ENCODE measurements at regions not wholly inside any gene's neighbourhood (a gene's known extent, or its start where the extent isn't known, plus 50 kb on each side); places are given as distances from the start of the nearest gene placed in this dataset.
A peak's percentile ranks its signal among the peaks of the same experiment; 100 is the strongest.

DNA sequence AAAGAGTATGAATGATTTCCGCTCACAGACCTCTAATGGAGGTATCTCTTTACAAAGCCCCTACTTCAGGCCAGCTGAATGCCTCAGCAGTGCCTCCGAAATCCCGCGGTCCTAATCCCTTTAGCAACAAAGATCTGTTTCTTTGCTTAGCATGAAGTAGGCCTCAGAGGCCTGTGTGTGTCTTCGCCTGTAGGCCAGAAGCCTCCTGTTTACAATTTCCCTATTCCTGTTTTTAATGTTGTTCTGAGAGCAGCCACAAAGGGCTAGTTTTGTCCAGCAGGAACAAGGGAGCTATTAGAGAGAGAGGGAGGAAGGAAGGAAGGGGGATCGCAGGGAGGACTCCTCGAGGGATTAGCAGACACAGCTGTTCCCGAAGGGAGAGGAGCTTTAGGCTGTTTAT, 166.4 kb upstream of the SPRY4 start:
- Histone ChIP-seq H3K4me1 (ENCODE audit: control insufficient read depth in 1 of 2, insufficient read depth in 2 of 2, low read length in 2 of 2) (peaks cover 0 to 10% of the 10 kb centered on the region in 2 donors), H3K9me3 (ENCODE audit: control insufficient read depth in 1 of 2, low read length in 2 of 2) (no peaks in the 10 kb centered on the region), H3K4me3 (ENCODE audit: low read depth in 1 of 2, low read length in 2 of 2) (no peak overlapping the region), H3K36me3 (ENCODE audit: control insufficient read depth in 1 of 2, insufficient read depth in 2 of 2, low read length in 2 of 2) (no peaks in the 10 kb centered on the region), H3K27me3 (ENCODE audit: low read depth, low read length) (no peaks in the 10 kb centered on the region), H3K27ac (ENCODE audit: low read length) (peak overlapping the region; percentile 56)

DNA sequence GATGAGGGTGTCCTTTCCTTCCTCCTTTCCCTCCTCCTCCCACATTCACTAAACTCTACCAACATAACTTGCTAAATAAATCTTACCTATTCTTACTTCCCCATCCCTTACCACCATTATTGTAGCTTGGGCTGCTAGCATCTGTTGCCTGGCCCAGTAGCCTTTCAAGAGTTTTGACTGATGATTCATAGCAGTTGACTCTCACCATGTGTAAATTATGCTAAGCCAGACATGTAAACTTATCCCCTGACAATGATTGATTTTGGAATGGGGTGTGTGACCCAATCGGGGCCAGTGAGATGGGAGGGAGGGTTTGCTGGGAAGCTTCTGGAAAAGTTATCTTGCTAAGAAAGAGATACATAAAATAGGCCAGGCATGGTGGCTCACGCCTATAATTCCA, 161.8 kb upstream of the SPRY4 start:
- Histone ChIP-seq H3K4me3 (ENCODE audit: low read depth in 1 of 2, low read length in 2 of 2) (no peak overlapping the region), H3K27me3 (ENCODE audit: low read depth, low read length) (no peaks in the 10 kb centered on the region), H3K27ac (ENCODE audit: low read length) (no peak overlapping the region), H3K4me1 (ENCODE audit: control insufficient read depth in 1 of 2, insufficient read depth in 2 of 2, low read length in 2 of 2) (no peaks in the 10 kb centered on the region), H3K36me3 (ENCODE audit: control insufficient read depth in 1 of 2, insufficient read depth in 2 of 2, low read length in 2 of 2) (no peaks in the 10 kb centered on the region), H3K9me3 (ENCODE audit: control insufficient read depth in 1 of 2, low read length in 2 of 2) (peaks cover 4 to 9% of the 10 kb centered on the region in 2 donors)

GRCh38 chr5:142486020-142486419, 161.2 kb upstream of the SPRY4 start:
- Histone ChIP-seq H3K27me3 (ENCODE audit: low read depth, low read length) (no peaks in the 10 kb centered on the region), H3K4me3 (ENCODE audit: low read depth in 1 of 2, low read length in 2 of 2) (no peak overlapping the region), H3K27ac (ENCODE audit: low read length) (no peak overlapping the region), H3K9me3 (ENCODE audit: control insufficient read depth in 1 of 2, low read length in 2 of 2) (peaks cover 4 to 9% of the 10 kb centered on the region in 2 donors), H3K4me1 (ENCODE audit: control insufficient read depth in 1 of 2, insufficient read depth in 2 of 2, low read length in 2 of 2) (no peaks in the 10 kb centered on the region), H3K36me3 (ENCODE audit: control insufficient read depth in 1 of 2, insufficient read depth in 2 of 2, low read length in 2 of 2) (no peaks in the 10 kb centered on the region)

DNA sequence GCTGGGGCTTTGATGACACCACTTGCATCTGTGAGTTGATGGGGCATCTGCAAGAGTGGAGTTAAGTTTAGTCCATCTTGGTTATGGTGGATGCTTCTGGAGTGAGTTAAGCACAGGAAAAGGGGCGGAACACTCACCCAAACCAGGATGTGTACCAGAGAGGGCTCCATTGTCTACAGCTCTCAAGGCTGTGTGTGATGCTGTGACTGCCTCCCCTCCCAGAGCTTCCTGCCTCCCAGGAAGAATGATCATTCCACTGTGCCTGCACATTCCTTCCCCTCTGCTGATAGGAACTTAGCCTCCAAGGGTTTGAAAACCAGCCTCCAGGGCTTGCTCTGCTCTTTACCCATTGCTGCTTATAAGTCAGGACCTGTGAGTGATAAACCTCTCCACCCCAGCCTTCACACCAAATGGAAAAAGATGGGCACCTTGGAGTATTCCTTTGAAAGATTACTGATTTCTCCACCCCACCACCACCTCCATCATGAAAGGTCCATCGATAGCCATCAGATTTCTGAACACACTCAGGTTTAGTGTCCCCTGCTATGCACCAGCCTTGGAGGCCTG, 160.1 kb upstream of the SPRY4 start:
- H3K27ac ChIP-seq (ENCODE audit: low read length) = no peak overlapping the region
- H3K27me3 ChIP-seq (ENCODE audit: low read depth, low read length) = no peaks in the 10 kb centered on the region
- H3K36me3 ChIP-seq (ENCODE audit: control insufficient read depth in 1 of 2, insufficient read depth in 2 of 2, low read length in 2 of 2) = no peaks in the 10 kb centered on the region
- H3K4me1 ChIP-seq (ENCODE audit: control insufficient read depth in 1 of 2, insufficient read depth in 2 of 2, low read length in 2 of 2) = no peaks in the 10 kb centered on the region
- H3K9me3 ChIP-seq (ENCODE audit: control insufficient read depth in 1 of 2, low read length in 2 of 2) = peaks cover 4 to 9% of the 10 kb centered on the region in 2 donors
- no peak overlapping the region for H3K4me3 ChIP-seq (ENCODE audit: low read depth in 1 of 2, low read length in 2 of 2)

DNA sequence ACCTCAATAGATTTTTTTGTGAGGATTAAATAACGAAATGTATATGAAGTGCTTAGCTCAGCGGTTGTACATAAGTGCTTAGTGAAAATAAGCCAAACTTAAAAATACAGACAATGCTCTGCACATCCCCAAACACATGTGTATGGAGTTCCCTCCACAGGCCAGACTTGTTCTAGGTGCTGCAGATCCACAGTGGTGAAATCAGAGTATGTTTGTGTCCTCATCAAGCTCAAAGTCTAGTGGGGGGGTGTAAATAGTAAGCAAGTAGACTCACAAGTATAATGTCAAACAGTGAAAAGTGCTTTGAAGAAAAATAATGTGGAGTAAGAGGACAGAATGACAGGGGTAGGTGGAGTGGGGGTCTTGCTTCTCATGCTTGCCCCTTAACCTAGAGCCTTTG, 157.4 kb upstream of the SPRY4 start:
- Histone ChIP-seq H3K4me1 (ENCODE audit: control insufficient read depth in 1 of 2, insufficient read depth in 2 of 2, low read length in 2 of 2) (no peaks in the 10 kb centered on the region), H3K27ac (ENCODE audit: low read length) (no peak overlapping the region), H3K4me3 (ENCODE audit: low read depth in 1 of 2, low read length in 2 of 2) (no peak overlapping the region), H3K27me3 (ENCODE audit: low read depth, low read length) (no peaks in the 10 kb centered on the region), H3K9me3 (ENCODE audit: control insufficient read depth in 1 of 2, low read length in 2 of 2) (peaks cover 4 to 12% of the 10 kb centered on the region in 2 donors), H3K36me3 (ENCODE audit: control insufficient read depth in 1 of 2, insufficient read depth in 2 of 2, low read length in 2 of 2) (no peaks in the 10 kb centered on the region)

DNA sequence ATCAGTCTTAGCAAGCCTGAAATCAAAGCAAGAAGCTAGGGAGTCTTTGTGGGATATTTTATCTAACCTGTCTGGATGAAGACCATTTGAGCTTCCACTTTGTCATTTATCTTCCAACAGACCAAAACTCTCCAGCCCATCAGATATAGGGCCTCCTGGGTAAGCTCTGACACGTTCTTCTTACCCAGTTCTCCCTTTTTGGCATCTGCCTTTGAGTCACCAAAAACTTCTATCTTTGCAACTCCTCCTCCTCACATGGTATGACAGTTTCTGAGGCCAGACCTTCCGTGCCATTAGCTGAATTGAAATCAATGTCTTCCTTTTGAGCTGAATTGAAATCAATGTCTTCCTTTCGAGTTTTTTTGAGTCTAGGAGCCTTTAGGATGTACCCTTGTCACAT, 156.6 kb upstream of the SPRY4 start:
- peaks cover 4 to 12% of the 10 kb centered on the region in 2 donors for H3K9me3 ChIP-seq (ENCODE audit: control insufficient read depth in 1 of 2, low read length in 2 of 2)
- no peaks in the 10 kb centered on the region for H3K27me3 ChIP-seq (ENCODE audit: low read depth, low read length)
- H3K4me3 ChIP-seq (ENCODE audit: low read depth in 1 of 2, low read length in 2 of 2) = no peak overlapping the region
- H3K4me1 ChIP-seq (ENCODE audit: control insufficient read depth in 1 of 2, insufficient read depth in 2 of 2, low read length in 2 of 2) = no peaks in the 10 kb centered on the region
- no peaks in the 10 kb centered on the region for H3K36me3 ChIP-seq (ENCODE audit: control insufficient read depth in 1 of 2, insufficient read depth in 2 of 2, low read length in 2 of 2)
- no peak overlapping the region for H3K27ac ChIP-seq (ENCODE audit: low read length)

- H3K4me3 ChIP-seq (ENCODE audit: low read depth in 1 of 2, low read length in 2 of 2) = no peak overlapping the region
- peaks cover under 1 to 7% of the 10 kb centered on the region in 2 donors for H3K9me3 ChIP-seq (ENCODE audit: control insufficient read depth in 1 of 2, low read length in 2 of 2)
- H3K27me3 ChIP-seq (ENCODE audit: low read depth, low read length) = no peaks in the 10 kb centered on the region
- no peaks in the 10 kb centered on the region for H3K4me1 ChIP-seq (ENCODE audit: control insufficient read depth in 1 of 2, insufficient read depth in 2 of 2, low read length in 2 of 2)
- H3K27ac ChIP-seq (ENCODE audit: low read length) = no peak overlapping the region
- H3K36me3 ChIP-seq (ENCODE audit: control insufficient read depth in 1 of 2, insufficient read depth in 2 of 2, low read length in 2 of 2) = no peaks in the 10 kb centered on the region
These were observed 155.2 kb upstream of the SPRY4 start for GRCh38 chr5:142479854-142480519.

DNA sequence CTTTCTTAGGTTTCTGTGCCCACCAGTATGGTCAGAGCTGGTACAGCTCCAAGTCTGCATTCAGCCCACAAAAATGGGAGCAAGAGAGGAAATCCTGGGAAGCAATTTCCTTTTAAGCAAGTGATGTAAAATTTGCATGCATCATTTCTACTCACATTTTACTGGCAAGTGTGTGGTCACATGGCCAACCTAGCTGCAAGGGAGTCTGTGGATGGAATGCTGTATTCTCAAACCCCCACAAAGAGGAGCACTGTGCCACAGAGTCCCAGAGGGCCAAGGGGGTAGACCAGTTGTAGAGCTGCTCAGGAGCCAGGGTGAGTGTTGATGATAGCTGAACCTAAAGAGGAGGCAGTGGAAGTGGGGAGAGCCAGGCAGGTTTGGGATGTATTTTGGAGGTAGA, 154.3 kb upstream of the SPRY4 start:
- Histone ChIP-seq H3K9me3 (ENCODE audit: control insufficient read depth in 1 of 2, low read length in 2 of 2) (peaks cover 0 to 3% of the 10 kb centered on the region in 2 donors), H3K27me3 (ENCODE audit: low read depth, low read length) (no peaks in the 10 kb centered on the region), H3K36me3 (ENCODE audit: control insufficient read depth in 1 of 2, insufficient read depth in 2 of 2, low read length in 2 of 2) (no peaks in the 10 kb centered on the region), H3K4me3 (ENCODE audit: low read depth in 1 of 2, low read length in 2 of 2) (no peak overlapping the region), H3K4me1 (ENCODE audit: control insufficient read depth in 1 of 2, insufficient read depth in 2 of 2, low read length in 2 of 2) (no peaks in the 10 kb centered on the region), H3K27ac (ENCODE audit: low read length) (no peak overlapping the region)

- Histone ChIP-seq H3K36me3 (ENCODE audit: control insufficient read depth in 1 of 2, insufficient read depth in 2 of 2, low read length in 2 of 2) (no peaks in the 10 kb centered on the region), H3K4me3 (ENCODE audit: low read depth in 1 of 2, low read length in 2 of 2) (no peak overlapping the region), H3K27me3 (ENCODE audit: low read depth, low read length) (no peaks in the 10 kb centered on the region), H3K27ac (ENCODE audit: low read length) (no peak overlapping the region), H3K9me3 (ENCODE audit: control insufficient read depth in 1 of 2, low read length in 2 of 2) (peaks cover 0 to 3% of the 10 kb centered on the region in 2 donors), H3K4me1 (ENCODE audit: control insufficient read depth in 1 of 2, insufficient read depth in 2 of 2, low read length in 2 of 2) (no peaks in the 10 kb centered on the region)
These were observed 153.3 kb upstream of the SPRY4 start for GRCh38 chr5:142478113-142478512.

DNA sequence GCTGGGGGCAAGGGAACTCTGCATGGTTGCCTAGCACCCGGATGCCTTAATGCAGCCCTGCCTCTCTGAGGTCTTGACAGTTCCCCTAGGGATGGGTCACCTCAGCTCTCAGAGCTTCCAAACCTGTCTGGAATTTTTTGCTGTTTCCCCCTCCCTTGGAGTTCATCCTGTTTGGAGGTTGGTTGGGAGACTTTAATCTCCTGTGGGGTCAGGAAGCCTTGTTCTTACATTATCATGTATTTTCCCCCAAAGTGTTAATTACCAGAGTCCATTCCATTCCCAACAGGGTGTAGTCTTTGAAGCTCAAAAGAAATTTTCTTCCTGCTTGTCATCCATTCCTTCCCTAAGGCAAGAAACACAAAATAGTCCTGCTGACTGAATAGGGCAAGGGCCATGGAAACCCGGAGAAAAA, 150.3 kb upstream of the SPRY4 start:
- Histone ChIP-seq H3K4me1 (ENCODE audit: control insufficient read depth in 1 of 2, insufficient read depth in 2 of 2, low read length in 2 of 2) (no peaks in the 10 kb centered on the region), H3K27me3 (ENCODE audit: low read depth, low read length) (no peaks in the 10 kb centered on the region), H3K27ac (ENCODE audit: low read length) (no peak overlapping the region), H3K9me3 (ENCODE audit: control insufficient read depth in 1 of 2, low read length in 2 of 2) (peaks cover 0 to 3% of the 10 kb centered on the region in 2 donors), H3K36me3 (ENCODE audit: control insufficient read depth in 1 of 2, insufficient read depth in 2 of 2, low read length in 2 of 2) (no peaks in the 10 kb centered on the region), H3K4me3 (ENCODE audit: low read depth in 1 of 2, low read length in 2 of 2) (no peak overlapping the region)

DNA sequence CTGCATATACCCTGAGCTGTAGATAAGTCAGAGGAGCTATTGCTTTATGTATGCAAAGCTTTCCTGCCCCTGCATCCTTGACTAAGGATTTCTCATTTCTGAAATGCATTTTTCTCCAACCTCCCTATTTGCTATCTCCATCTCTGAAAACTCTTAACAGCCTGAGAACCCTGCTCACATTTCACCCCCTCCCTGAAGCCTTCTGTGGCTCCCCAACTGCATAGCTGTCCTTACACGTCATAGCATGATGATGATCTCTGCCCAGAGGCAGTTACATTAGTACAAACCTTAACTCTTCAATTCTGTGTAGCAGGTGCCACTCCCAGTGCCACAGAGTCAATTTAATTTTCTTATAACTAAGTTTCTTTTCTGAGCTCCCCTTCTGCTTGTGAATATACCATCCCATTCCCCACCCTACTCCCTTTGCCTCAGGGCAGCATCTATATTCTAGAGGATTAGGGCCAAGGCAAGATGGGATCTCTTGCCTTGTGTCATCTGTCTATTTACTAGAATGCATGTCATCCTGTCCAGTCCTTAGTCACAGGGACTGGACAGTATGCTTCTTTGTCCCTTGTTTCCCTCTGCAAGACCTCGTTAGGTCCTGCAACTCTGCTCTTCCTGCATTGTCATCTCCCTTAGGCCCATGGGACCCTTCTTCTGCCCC, 149.7 kb upstream of the SPRY4 start:
- Histone ChIP-seq H3K36me3 (ENCODE audit: control insufficient read depth in 1 of 2, insufficient read depth in 2 of 2, low read length in 2 of 2) (no peaks in the 10 kb centered on the region), H3K27me3 (ENCODE audit: low read depth, low read length) (no peaks in the 10 kb centered on the region), H3K27ac (ENCODE audit: low read length) (no peak overlapping the region), H3K4me3 (ENCODE audit: low read depth in 1 of 2, low read length in 2 of 2) (no peak overlapping the region), H3K4me1 (ENCODE audit: control insufficient read depth in 1 of 2, insufficient read depth in 2 of 2, low read length in 2 of 2) (no peaks in the 10 kb centered on the region), H3K9me3 (ENCODE audit: control insufficient read depth in 1 of 2, low read length in 2 of 2) (peaks cover 0 to 3% of the 10 kb centered on the region in 2 donors)

Data from muscle layer of duodenum (tissue), 2 donors.